Mesenchymal stem cell (in vitro differentiated cells and primary cell): ENCODE measurements at regions not wholly inside any gene's neighbourhood (a gene's known extent, or its start where the extent isn't known, plus 50 kb on each side); places are given as distances from the start of the nearest gene placed in this dataset.

Experiments used
- DNase-seq: peaks from one replicate; pipeline ENCODE4 v3.0.0-alpha.2; 2013
- H2AFZ ChIP-seq: one replicate; pipeline ENCODE4 v1.6.1; 2013; ENCODE audit warnings: low read depth, mild to moderate bottlenecking, control low read depth, inconsistent platforms, low read length, moderate library complexity
- H2AK5ac ChIP-seq: 2 replicates; pipeline ENCODE4 v1.6.1; 2013; ENCODE audit warnings: low read length, moderate library complexity, mild to moderate bottlenecking, inconsistent platforms; ENCODE audit not compliant: severe bottlenecking
- H2BK120ac ChIP-seq: one replicate; pipeline ENCODE4 v1.6.1; 2013; ENCODE audit warnings: low read depth, mild to moderate bottlenecking, inconsistent platforms, low read length, moderate library complexity
- H2BK12ac ChIP-seq, 2 experiments: one replicate each; pipeline ENCODE4 v1.6.1; 2013; ENCODE audit warnings: inconsistent platforms in 2 of 2, low read length in 2 of 2, mild to moderate bottlenecking in 2 of 2, moderate library complexity in 2 of 2, control low read depth in 1 of 2
- H2BK15ac ChIP-seq: one replicate; pipeline ENCODE4 v1.6.1; 2013; ENCODE audit warnings: mild to moderate bottlenecking, low read depth, inconsistent platforms; ENCODE audit not compliant: poor library complexity, severe bottlenecking
- H2BK5ac ChIP-seq: 2 replicates; pipeline ENCODE4 v1.6.1; 2013; ENCODE audit warnings: low read depth, mild to moderate bottlenecking, low read length, control low read depth, inconsistent platforms; ENCODE audit not compliant: poor library complexity, severe bottlenecking
- H3K14ac ChIP-seq, 2 experiments: one replicate each; pipeline ENCODE4 v1.6.1; 2013; ENCODE audit warnings: inconsistent platforms in 2 of 2, low read length in 2 of 2, control low read depth in 1 of 2, mild to moderate bottlenecking in 1 of 2, moderate library complexity in 1 of 2
- H3K18ac ChIP-seq, 2 experiments: one replicate each; pipeline ENCODE4 v1.6.1; 2013; ENCODE audit warnings: inconsistent platforms in 2 of 2, low read length in 2 of 2, control low read depth in 1 of 2, low read depth in 1 of 2, mild to moderate bottlenecking in 1 of 2
- H3K23ac ChIP-seq, 2 experiments: one replicate each; pipeline ENCODE4 v1.6.1; 2013; ENCODE audit warnings: inconsistent platforms in 2 of 2, low read length in 2 of 2, mild to moderate bottlenecking in 2 of 2, moderate library complexity in 2 of 2, control low read depth in 1 of 2
- H3K27ac ChIP-seq: 2 replicates; pipeline ENCODE4 v1.5.1; 2013; ENCODE audit warnings: mild to moderate bottlenecking, moderate library complexity, low read length, control low read depth, inconsistent platforms; ENCODE audit not compliant: poor library complexity, severe bottlenecking
- H3K27me3 ChIP-seq, 2 experiments: 2 replicates each; pipeline versions ENCODE4 v1.6.1 to v1.7.0; 2013; ENCODE audit warnings: low read length in 2 of 2, mild to moderate bottlenecking in 2 of 2, moderate library complexity in 2 of 2, control low read depth in 1 of 2, inconsistent platforms in 1 of 2; ENCODE audit not compliant: control insufficient read depth in 1 of 2, insufficient read depth in 1 of 2
- H3K36me3 ChIP-seq, 2 experiments: 2 replicates each; pipeline versions ENCODE4 v1.6.1 to v1.7.0; 2013; ENCODE audit warnings: low read length in 2 of 2, control low read depth in 1 of 2, inconsistent platforms in 1 of 2, low read depth in 1 of 2, mild to moderate bottlenecking in 1 of 2; ENCODE audit not compliant: insufficient read depth in 2 of 2, control insufficient read depth in 1 of 2
- H3K4ac ChIP-seq, 2 experiments: one replicate each; pipeline ENCODE4 v1.6.1; 2013; ENCODE audit warnings: inconsistent platforms in 2 of 2, low read length in 2 of 2, mild to moderate bottlenecking in 2 of 2, moderate library complexity in 2 of 2, control low read depth in 1 of 2, low read depth in 1 of 2
- H3K4me1 ChIP-seq: 2 replicates; pipeline ENCODE4 v1.6.1; 2013; ENCODE audit warnings: low read depth, low read length, control low read depth; ENCODE audit not compliant: control insufficient read depth, insufficient read depth
- H3K4me2 ChIP-seq: 2 replicates; pipeline ENCODE4 v1.6.1; 2013; ENCODE audit warnings: low read length, mild to moderate bottlenecking, inconsistent platforms; ENCODE audit not compliant: poor library complexity, severe bottlenecking
- H3K4me3 ChIP-seq, 2 experiments: 2 replicates each; pipeline versions ENCODE4 v1.5.1 to v1.7.0; 2013; ENCODE audit warnings: low read length in 2 of 2, mild to moderate bottlenecking in 2 of 2, control low read depth in 1 of 2, low read depth in 1 of 2; ENCODE audit not compliant: insufficient read depth in 1 of 2
- H3K79me1 ChIP-seq: replicated peaks from 2 replicates; pipeline ENCODE4 v1.6.1; 2013; ENCODE audit warnings: mild to moderate bottlenecking, control low read depth, low read length, inconsistent platforms; ENCODE audit not compliant: poor library complexity, severe bottlenecking
- H3K9ac ChIP-seq: 2 replicates; pipeline ENCODE4 v1.7.0; 2013; ENCODE audit warnings: mild to moderate bottlenecking, low read length, moderate library complexity
- H3K9me3 ChIP-seq: 2 replicates; pipeline ENCODE4 v1.7.0; 2013; ENCODE audit warnings: mild to moderate bottlenecking, low read length; ENCODE audit not compliant: control insufficient read depth
- H4K8ac ChIP-seq: one replicate; pipeline ENCODE4 v1.6.1; 2013; ENCODE audit warnings: inconsistent platforms, mild to moderate bottlenecking, low read length, moderate library complexity
- H4K91ac ChIP-seq: one replicate; pipeline ENCODE4 v1.6.1; 2013; ENCODE audit warnings: mild to moderate bottlenecking, low read length, inconsistent platforms
- WGBS: methylation state at CpG from one replicate; pipeline ENCODE4 v1.1.7; 2013; ENCODE audit warnings: mixed read lengths; 5-methylcytosine and 5-hydroxymethylcytosine counted together

- Histone ChIP-seq H2BK5ac (no peak overlapping the region), H3K9ac (no peak overlapping the region), H2BK15ac (no peak overlapping the region), H2BK120ac (no peak overlapping the region), H3K27me3 (no peaks in the 10 kb centered on the region), H4K91ac (no peak overlapping the region), H3K4ac (no peak overlapping the region), H3K14ac (no peak overlapping the region), H3K79me1 (no peaks in the 10 kb centered on the region), H3K4me3 (no peak overlapping the region), H2AFZ (no peak overlapping the region), H3K23ac (no peak overlapping the region), H2AK5ac (no peak overlapping the region), H3K36me3 (no peaks in the 10 kb centered on the region), H3K9me3 (no peaks in the 10 kb centered on the region), H3K18ac (no peak overlapping the region), H4K8ac (no peak overlapping the region), H3K4me1 (no peaks in the 10 kb centered on the region), H2BK12ac (no peak overlapping the region), H3K4me2 (no peak overlapping the region), H3K27ac (no peak overlapping the region)
- DNase-seq = no peak
- WGBS = no CpG with 5 or more reads among the region's 1 CpG
These were observed 412.1 kb upstream of the DCN start for GRCh38 chr12:91594715-91595114.

- Histone ChIP-seq H4K8ac (no peak overlapping the region), H3K36me3 (no peaks in the 10 kb centered on the region), H2AK5ac (no peak overlapping the region), H4K91ac (no peak overlapping the region), H3K4me1 (no peaks in the 10 kb centered on the region), H3K27me3 (no peaks in the 10 kb centered on the region), H3K79me1 (no peaks in the 10 kb centered on the region), H3K9ac (no peak overlapping the region), H3K9me3 (no peaks in the 10 kb centered on the region), H2BK12ac (no peak overlapping the region), H3K4me3 (no peak overlapping the region), H2AFZ (no peak overlapping the region), H3K14ac (no peak overlapping the region), H3K18ac (no peak overlapping the region), H3K23ac (no peak overlapping the region), H3K27ac (no peak overlapping the region), H2BK5ac (no peak overlapping the region), H2BK15ac (no peak overlapping the region), H3K4ac (no peak overlapping the region), H2BK120ac (no peak overlapping the region), H3K4me2 (no peak overlapping the region)
- no CpG with 5 or more reads among the region's 1 CpG for WGBS
- DNase-seq = no peak
These were observed 409.0 kb upstream of the DCN start for GRCh38 chr12:91591639-91591987.

GRCh38 chr12:91590966-91591638 lies 408.5 kb upstream of the DCN start:
- Histone ChIP-seq H3K27me3 (no peaks in the 10 kb centered on the region), H3K27ac (no peak overlapping the region), H3K9me3 (no peaks in the 10 kb centered on the region), H4K91ac (no peak overlapping the region), H3K4ac (no peak overlapping the region), H3K4me1 (no peaks in the 10 kb centered on the region), H2BK5ac (no peak overlapping the region), H2AK5ac (no peak overlapping the region), H3K79me1 (no peaks in the 10 kb centered on the region), H2BK120ac (no peak overlapping the region), H3K4me2 (no peak overlapping the region), H2AFZ (no peak overlapping the region), H3K14ac (no peak overlapping the region), H4K8ac (no peak overlapping the region), H3K9ac (no peak overlapping the region), H2BK15ac (no peak overlapping the region), H3K36me3 (no peaks in the 10 kb centered on the region), H3K4me3 (no peak overlapping the region), H3K18ac (no peak overlapping the region), H3K23ac (no peak overlapping the region), H2BK12ac (no peak overlapping the region)
- DNase-seq = no peak
- 100% methylated on average over 1 of the region's 1 CpG for WGBS

- no peak overlapping the region for H3K27ac ChIP-seq
- no peaks in the 10 kb centered on the region for H3K27me3 ChIP-seq
- no peak overlapping the region for H2AK5ac ChIP-seq
- H3K36me3 ChIP-seq = no peaks in the 10 kb centered on the region
- H2BK5ac ChIP-seq = no peak overlapping the region
- H3K4me3 ChIP-seq = no peak overlapping the region
- WGBS = 83% methylated on average over 2 of the region's 2 CpGs
- no peak overlapping the region for H3K4ac ChIP-seq
- H3K9ac ChIP-seq = no peak overlapping the region
- H3K9me3 ChIP-seq = no peaks in the 10 kb centered on the region
- H3K4me2 ChIP-seq = no peak overlapping the region
- H2AFZ ChIP-seq = no peak overlapping the region
- no peak overlapping the region for H2BK120ac ChIP-seq
- H3K14ac ChIP-seq = no peak overlapping the region
- no peak for DNase-seq
- H3K23ac ChIP-seq = no peak overlapping the region
- no peaks in the 10 kb centered on the region for H3K79me1 ChIP-seq
- H3K18ac ChIP-seq = no peak overlapping the region
- no peaks in the 10 kb centered on the region for H3K4me1 ChIP-seq
- H2BK12ac ChIP-seq = no peak overlapping the region
- no peak overlapping the region for H4K8ac ChIP-seq
- no peak overlapping the region for H4K91ac ChIP-seq
- no peak overlapping the region for H2BK15ac ChIP-seq
These were observed 406.3 kb upstream of the DCN start for GRCh38 chr12:91588874-91589454.
